ENCODE measurements at regions not wholly inside any gene's neighbourhood (a gene's known extent, or its start where the extent isn't known, plus 50 kb on each side); places are given as distances from the start of the nearest gene placed in this dataset.
"Not testable (repeated sequence)": the region's sequence is repeated elsewhere in the genome, so short reads cannot be mapped to it uniquely, and the experiment has no call there.

DNA sequence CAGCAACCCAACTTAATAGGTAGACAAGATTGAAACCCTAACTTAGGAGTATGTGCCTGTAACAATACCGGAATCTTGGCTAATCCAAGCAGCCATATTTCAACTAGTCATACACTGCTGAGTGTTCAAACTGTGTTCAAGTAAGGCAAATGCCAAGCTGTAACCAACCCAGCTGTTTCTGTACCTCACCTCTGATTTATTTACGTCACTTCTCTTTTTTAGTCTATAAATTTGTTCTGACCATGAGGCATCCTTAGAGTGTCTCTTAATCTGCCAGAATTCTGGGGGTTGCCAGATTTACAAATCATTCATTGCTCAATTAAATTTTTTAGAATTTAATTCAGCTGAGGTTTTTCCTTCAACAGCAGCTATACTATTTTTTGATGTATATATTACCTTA, 723.2 kb downstream of the CDH18 start:
- Histone ChIP-seq H3K4me1 (ENCODE audit: control insufficient read depth, insufficient read depth, low read length) (no peaks in the 10 kb centered on the region), H3K9me3 (ENCODE audit: control insufficient read depth, insufficient read depth, low read length) (no peaks in the 10 kb centered on the region), H3K4me3 (ENCODE audit: low read depth, low read length) (no peak overlapping the region), H3K9ac (ENCODE audit: low read depth, low read length) (no peak overlapping the region), H3K27ac (ENCODE audit: low read depth, low read length) (no peak overlapping the region), H3K27me3 (ENCODE audit: control insufficient read depth, insufficient read depth, low read length) (no peaks in the 10 kb centered on the region), H3K36me3 (ENCODE audit: control insufficient read depth, insufficient read depth, low read length) (no peaks in the 10 kb centered on the region)

DNA sequence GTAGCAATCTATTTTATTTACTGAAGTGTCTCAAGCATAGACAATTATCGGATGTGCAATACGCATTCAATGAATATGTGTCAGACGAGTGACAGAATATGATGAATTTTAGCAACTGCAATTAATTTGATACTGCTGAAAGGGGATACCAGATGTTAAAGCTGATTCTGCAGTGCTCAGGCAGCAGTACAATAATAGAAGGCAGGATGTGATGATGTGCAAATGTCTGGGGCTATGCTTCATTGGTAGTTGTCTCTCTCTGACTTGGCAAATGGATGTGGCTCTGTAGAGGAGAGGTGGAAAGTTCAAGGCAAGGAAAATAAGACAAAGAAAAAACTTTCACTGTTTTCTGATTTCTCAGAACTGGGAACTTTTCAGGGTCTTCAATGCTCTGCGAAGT, 721.2 kb downstream of the CDH18 start:
- no peak overlapping the region for H3K4me3 ChIP-seq (ENCODE audit: low read depth, low read length)
- H3K27me3 ChIP-seq (ENCODE audit: control insufficient read depth, insufficient read depth, low read length) = no peaks in the 10 kb centered on the region
- no peak overlapping the region for H3K27ac ChIP-seq (ENCODE audit: low read depth, low read length)
- H3K36me3 ChIP-seq (ENCODE audit: control insufficient read depth, insufficient read depth, low read length) = no peaks in the 10 kb centered on the region
- no peaks in the 10 kb centered on the region for H3K4me1 ChIP-seq (ENCODE audit: control insufficient read depth, insufficient read depth, low read length)
- H3K9me3 ChIP-seq (ENCODE audit: control insufficient read depth, insufficient read depth, low read length) = no peaks in the 10 kb centered on the region
- no peak overlapping the region for H3K9ac ChIP-seq (ENCODE audit: low read depth, low read length)

DNA sequence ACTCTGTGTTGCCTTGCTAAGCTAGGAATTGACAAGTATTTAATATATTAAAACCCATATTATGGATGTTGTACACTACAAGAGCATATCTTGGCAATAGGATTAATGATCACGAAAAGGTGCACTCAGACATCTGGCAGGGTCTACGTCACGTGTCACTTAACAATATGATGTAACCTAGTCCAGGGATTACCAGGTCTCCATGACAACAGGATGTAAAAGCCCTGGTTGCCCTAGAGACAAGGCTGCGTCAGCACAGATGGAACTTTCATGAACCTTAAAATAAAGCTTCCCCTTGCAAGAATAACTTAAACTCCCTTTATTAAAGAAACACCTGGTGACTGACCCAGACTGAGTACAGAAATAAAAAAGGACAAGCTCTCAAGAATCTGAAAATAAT, 717.8 kb downstream of the CDH18 start:
- Histone ChIP-seq H3K36me3 (ENCODE audit: control insufficient read depth, insufficient read depth, low read length) (no peaks in the 10 kb centered on the region), H3K27me3 (ENCODE audit: control insufficient read depth, insufficient read depth, low read length) (no peaks in the 10 kb centered on the region), H3K4me3 (ENCODE audit: low read depth, low read length) (no peak overlapping the region), H3K27ac (ENCODE audit: low read depth, low read length) (no peak overlapping the region), H3K9ac (ENCODE audit: low read depth, low read length) (no peak overlapping the region), H3K4me1 (ENCODE audit: control insufficient read depth, insufficient read depth, low read length) (no peaks in the 10 kb centered on the region), H3K9me3 (ENCODE audit: control insufficient read depth, insufficient read depth, low read length) (0 out of 2 replicates have a peak, but pooled peaks cover 1% of the 10 kb centered on the region)

DNA sequence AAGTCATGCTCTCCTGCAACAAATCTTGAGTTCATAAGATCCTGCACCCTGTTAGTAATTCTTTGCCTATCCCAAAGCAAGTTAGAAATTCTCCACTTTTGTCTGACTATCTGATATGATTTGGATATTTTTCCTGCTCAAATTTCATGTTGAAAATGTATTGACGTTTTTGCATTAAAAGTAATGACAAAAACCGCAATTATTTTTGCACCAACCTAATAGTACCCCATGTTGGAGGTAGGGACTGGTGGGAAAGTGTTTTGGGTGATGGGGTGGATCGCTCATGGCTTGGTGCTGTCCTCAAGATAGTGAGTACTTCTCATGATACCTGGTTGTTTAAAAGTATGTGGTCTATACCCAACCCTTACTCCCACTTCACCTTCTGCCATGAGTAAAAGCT, 713.4 kb downstream of the CDH18 start:
- Histone ChIP-seq H3K27me3 (ENCODE audit: control insufficient read depth, insufficient read depth, low read length) (no peaks in the 10 kb centered on the region), H3K4me3 (ENCODE audit: low read depth, low read length) (no peak overlapping the region), H3K9ac (ENCODE audit: low read depth, low read length) (no peak overlapping the region), H3K36me3 (ENCODE audit: control insufficient read depth, insufficient read depth, low read length) (no peaks in the 10 kb centered on the region), H3K4me1 (ENCODE audit: control insufficient read depth, insufficient read depth, low read length) (no peaks in the 10 kb centered on the region), H3K9me3 (ENCODE audit: control insufficient read depth, insufficient read depth, low read length) (peaks cover 15% of the 10 kb centered on the region; the same call in 1 of the 2 replicates), H3K27ac (ENCODE audit: low read depth, low read length) (no peak overlapping the region)

DNA sequence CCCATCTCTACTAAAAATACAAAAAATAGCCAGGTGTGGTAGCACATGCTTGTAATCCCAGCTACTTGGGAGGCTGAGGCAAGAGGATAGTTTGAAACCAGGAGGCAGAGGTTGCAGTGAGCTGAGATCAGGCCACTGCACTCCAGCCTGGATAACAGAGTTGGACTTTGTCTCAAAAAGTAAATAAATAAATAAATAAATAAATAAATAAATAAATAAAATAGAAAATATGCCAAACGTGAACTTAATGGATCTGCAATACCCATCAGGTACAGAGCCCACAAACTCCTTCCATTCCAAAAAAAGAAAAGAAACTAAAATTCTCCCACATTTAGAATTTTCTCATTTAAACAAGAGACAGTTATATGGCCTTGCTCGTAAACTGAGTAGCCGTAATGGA, 702.7 kb downstream of the CDH18 start:
- no peaks in the 10 kb centered on the region for H3K27me3 ChIP-seq (ENCODE audit: control insufficient read depth, insufficient read depth, low read length)

DNA sequence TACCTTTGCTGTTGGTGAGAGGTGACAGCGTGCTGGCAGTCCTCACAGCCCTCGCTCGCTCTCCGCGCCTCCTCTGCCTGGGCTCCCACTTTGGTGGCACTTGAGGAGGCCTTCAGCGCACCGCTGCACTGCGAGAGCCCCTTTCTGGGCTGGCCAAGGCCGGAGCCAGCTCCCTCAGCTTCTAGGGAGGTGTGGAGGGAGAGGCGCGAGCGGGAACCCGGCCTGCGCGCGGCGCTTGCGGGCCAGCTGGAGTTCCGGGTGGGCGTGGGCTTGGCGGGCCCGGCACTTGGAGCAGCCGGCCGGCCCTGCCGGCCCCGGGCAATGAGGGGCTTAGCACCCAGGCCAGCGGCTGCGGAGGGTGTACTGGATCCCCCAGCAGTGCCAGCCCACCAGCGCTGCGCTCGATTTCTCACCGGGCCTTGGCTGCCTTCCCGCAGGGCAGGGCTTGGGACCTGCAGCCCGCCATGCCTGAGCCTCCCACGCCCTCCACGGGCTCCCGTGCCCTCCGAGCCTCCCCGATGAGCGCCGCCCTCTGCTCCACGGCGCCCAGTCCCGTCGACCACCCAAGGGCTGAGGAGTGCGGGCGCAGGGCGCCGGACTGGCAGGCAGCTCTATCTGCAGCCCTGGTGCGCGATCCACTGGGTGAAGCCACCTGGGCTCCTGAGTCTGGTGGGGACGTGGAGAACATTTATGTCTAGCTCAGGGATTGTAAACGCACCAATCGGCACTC, 700.3 kb downstream of the CDH18 start:
- not testable (repeated sequence) for H3K9ac ChIP-seq (ENCODE audit: low read depth, low read length); H3K27ac ChIP-seq (ENCODE audit: low read depth, low read length); H3K27me3 ChIP-seq (ENCODE audit: control insufficient read depth, insufficient read depth, low read length); H3K4me1 ChIP-seq (ENCODE audit: control insufficient read depth, insufficient read depth, low read length); H3K36me3 ChIP-seq (ENCODE audit: control insufficient read depth, insufficient read depth, low read length); H3K4me3 ChIP-seq (ENCODE audit: low read depth, low read length); H3K9me3 ChIP-seq (ENCODE audit: control insufficient read depth, insufficient read depth, low read length)

More for the DNA sequence above, 702.7 kb downstream of the CDH18 start:
- Histone ChIP-seq H3K4me3 (ENCODE audit: low read depth, low read length) (no peak overlapping the region), H3K36me3 (ENCODE audit: control insufficient read depth, insufficient read depth, low read length) (no peaks in the 10 kb centered on the region), H3K4me1 (ENCODE audit: control insufficient read depth, insufficient read depth, low read length) (no peaks in the 10 kb centered on the region), H3K27ac (ENCODE audit: low read depth, low read length) (no peak overlapping the region), H3K9me3 (ENCODE audit: control insufficient read depth, insufficient read depth, low read length) (no peaks in the 10 kb centered on the region; the same call in none of the 2 replicates), H3K9ac (ENCODE audit: low read depth, low read length) (no peak overlapping the region)

DNA sequence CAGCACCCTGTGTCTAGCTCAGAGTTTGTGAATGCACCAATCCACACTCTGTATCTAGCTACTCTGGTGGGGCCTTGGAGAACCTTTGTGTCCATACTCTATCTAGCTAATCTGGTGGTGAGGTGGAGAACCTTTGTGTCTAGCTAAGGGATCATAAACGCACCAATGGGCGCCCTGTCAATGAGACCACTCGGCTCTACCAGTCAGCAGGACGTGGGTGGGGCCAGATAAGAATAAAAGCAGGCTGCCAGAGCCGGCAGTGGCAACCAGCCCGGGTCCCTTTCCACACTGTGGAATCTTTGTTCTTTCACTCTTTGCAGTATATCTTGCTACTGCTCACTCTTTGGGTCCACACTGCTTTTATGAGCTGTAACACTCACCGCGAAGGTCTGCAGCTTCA, 699.7 kb downstream of the CDH18 start:
- not testable (repeated sequence) for H3K27ac ChIP-seq (ENCODE audit: low read depth, low read length); H3K36me3 ChIP-seq (ENCODE audit: control insufficient read depth, insufficient read depth, low read length); H3K9me3 ChIP-seq (ENCODE audit: control insufficient read depth, insufficient read depth, low read length); H3K27me3 ChIP-seq (ENCODE audit: control insufficient read depth, insufficient read depth, low read length); H3K9ac ChIP-seq (ENCODE audit: low read depth, low read length); H3K4me3 ChIP-seq (ENCODE audit: low read depth, low read length); H3K4me1 ChIP-seq (ENCODE audit: control insufficient read depth, insufficient read depth, low read length)

DNA sequence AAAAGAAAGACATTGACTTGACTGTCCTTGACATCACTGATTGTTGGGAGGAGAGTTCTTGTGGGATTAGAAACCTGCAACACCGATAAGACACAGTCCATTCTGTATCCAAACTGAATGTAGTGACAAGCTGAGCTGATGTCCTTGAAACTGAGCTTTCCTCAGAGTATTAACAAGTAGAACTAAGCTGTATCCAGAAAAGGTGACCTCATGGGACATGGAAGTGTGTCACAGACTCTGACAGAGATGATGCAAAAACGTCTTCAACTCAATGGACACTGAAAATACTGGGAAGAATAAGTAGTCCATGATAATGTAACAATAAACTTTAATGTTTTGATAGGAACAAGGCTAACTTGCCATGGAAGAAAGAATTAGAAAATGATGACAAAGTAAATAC, 690.1 kb downstream of the CDH18 start:
- Histone ChIP-seq H3K27me3 (ENCODE audit: control insufficient read depth, insufficient read depth, low read length) (no peaks in the 10 kb centered on the region), H3K36me3 (ENCODE audit: control insufficient read depth, insufficient read depth, low read length) (no peaks in the 10 kb centered on the region), H3K9me3 (ENCODE audit: control insufficient read depth, insufficient read depth, low read length) (no peaks in the 10 kb centered on the region), H3K9ac (ENCODE audit: low read depth, low read length) (no peak overlapping the region), H3K4me3 (ENCODE audit: low read depth, low read length) (no peak overlapping the region), H3K27ac (ENCODE audit: low read depth, low read length) (no peak overlapping the region), H3K4me1 (ENCODE audit: control insufficient read depth, insufficient read depth, low read length) (no peaks in the 10 kb centered on the region)

DNA sequence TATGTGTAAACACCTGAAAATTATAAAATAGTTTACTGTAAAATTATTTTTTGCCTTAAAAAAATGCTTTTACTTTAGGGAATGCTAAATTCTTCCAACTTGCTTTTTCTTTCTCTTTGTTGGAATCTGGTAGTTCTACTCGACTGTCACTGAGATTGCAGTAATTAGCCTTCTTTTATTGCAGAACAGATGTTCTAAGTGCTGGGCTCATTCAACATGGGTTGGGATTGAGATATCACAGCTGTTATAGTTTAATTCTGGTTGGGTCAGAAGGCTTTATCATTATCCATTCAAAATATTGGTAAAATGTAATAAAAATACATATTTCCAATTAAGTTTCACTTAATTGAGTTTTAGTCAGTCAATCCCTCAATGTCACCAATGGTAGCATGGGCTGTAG, 686.7 kb downstream of the CDH18 start:
- no peaks in the 10 kb centered on the region for H3K9me3 ChIP-seq (ENCODE audit: control insufficient read depth, insufficient read depth, low read length)
- H3K4me1 ChIP-seq (ENCODE audit: control insufficient read depth, insufficient read depth, low read length) = no peaks in the 10 kb centered on the region
- no peaks in the 10 kb centered on the region for H3K27me3 ChIP-seq (ENCODE audit: control insufficient read depth, insufficient read depth, low read length)
- no peak overlapping the region for H3K9ac ChIP-seq (ENCODE audit: low read depth, low read length)
- no peak overlapping the region for H3K4me3 ChIP-seq (ENCODE audit: low read depth, low read length)
- H3K27ac ChIP-seq (ENCODE audit: low read depth, low read length) = no peak overlapping the region
- no peaks in the 10 kb centered on the region for H3K36me3 ChIP-seq (ENCODE audit: control insufficient read depth, insufficient read depth, low read length)

DNA sequence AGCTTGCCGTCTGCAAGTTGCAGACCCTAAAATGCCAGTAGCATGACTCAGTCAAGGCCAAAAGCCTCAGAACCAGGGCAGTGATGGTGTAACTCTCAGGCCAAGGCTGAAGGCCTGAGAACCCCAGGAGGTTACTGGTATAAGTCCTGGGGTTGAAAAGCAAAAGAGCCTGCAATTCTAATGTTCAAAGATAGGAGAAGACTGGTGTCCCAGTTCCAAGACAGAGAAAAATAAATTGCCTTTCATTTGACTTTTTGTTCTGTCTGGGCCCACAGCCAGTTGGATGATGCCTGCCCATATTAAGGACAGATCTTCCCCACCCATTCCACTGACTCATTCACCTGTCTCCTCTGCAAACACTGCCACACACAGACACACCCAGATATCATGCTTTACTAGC, 673.2 kb downstream of the CDH18 start:
- H3K9ac ChIP-seq (ENCODE audit: low read depth, low read length) = no peak overlapping the region
- peaks cover 10% of the 10 kb centered on the region; the same call in 1 of the 2 replicates for H3K4me1 ChIP-seq (ENCODE audit: control insufficient read depth, insufficient read depth, low read length)
- no peaks in the 10 kb centered on the region for H3K36me3 ChIP-seq (ENCODE audit: control insufficient read depth, insufficient read depth, low read length)
- H3K27me3 ChIP-seq (ENCODE audit: control insufficient read depth, insufficient read depth, low read length) = no peaks in the 10 kb centered on the region
- no peak overlapping the region for H3K4me3 ChIP-seq (ENCODE audit: low read depth, low read length)
- no peak overlapping the region for H3K27ac ChIP-seq (ENCODE audit: low read depth, low read length)
- H3K9me3 ChIP-seq (ENCODE audit: control insufficient read depth, insufficient read depth, low read length) = peaks cover 6% of the 10 kb centered on the region; the same call in 1 of the 2 replicates

DNA sequence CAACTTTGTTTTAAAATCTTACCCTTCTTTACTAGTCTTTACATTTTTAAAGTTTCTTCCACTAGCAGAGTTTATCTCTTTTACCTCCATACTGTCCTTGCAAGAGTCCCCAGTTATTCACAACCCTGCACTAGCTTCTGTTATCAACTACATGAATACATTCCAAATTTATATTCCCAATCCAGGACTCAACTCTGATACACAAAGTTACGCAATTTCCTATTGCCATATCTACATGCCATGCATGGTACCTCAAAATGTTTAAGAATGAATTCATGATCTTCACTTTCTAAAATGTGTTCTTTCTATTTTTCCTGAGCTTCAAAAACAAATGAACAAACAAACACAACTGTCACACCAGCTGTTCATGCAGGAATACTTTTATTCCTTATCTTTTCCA, 668.7 kb downstream of the CDH18 start:
- H3K4me3 ChIP-seq (ENCODE audit: low read depth, low read length) = no peak overlapping the region
- no peaks in the 10 kb centered on the region for H3K36me3 ChIP-seq (ENCODE audit: control insufficient read depth, insufficient read depth, low read length)
- no peaks in the 10 kb centered on the region for H3K27me3 ChIP-seq (ENCODE audit: control insufficient read depth, insufficient read depth, low read length)
- no peak overlapping the region for H3K27ac ChIP-seq (ENCODE audit: low read depth, low read length)
- H3K9me3 ChIP-seq (ENCODE audit: control insufficient read depth, insufficient read depth, low read length) = no peaks in the 10 kb centered on the region
- no peak overlapping the region for H3K9ac ChIP-seq (ENCODE audit: low read depth, low read length)
- H3K4me1 ChIP-seq (ENCODE audit: control insufficient read depth, insufficient read depth, low read length) = no peaks in the 10 kb centered on the region
